H1 (cell line): ENCODE measurements at regions not wholly inside any gene's neighbourhood (a gene's known extent, or its start where the extent isn't known, plus 50 kb on each side); places are given as distances from the start of the nearest gene placed in this dataset.

Source experiments
- CTCF ChIA-PET: fragments of 300-600 bp; sonication (Branson Sonifier 250); formaldehyde crosslinking; loops from one replicate; lab custom pipeline; 2021; ENCODE audit not compliant: partially characterized antibody; lab: Charles Lee
- POLR2A ChIA-PET: fragments of 300-600 bp; sonication (Branson Sonifier 250); formaldehyde crosslinking; loops from one replicate; lab custom pipeline; 2021; ENCODE audit warnings: inconsistent platforms; ENCODE audit not compliant: partially characterized antibody; lab: Charles Lee
- DNase-seq, 2 experiments: peaks; one replicate each; pipeline versions ENCODE4 v3.0.0 to v3.0.0-alpha.2; 2010 to 2022; ENCODE audit warnings: low spot score in 2 of 2, low read depth in 1 of 2, mixed read lengths in 1 of 2
- FAIRE-seq: peaks from 2 replicates; lab custom pipeline; 2011; peaks lifted over from hg19 to GRCh38; lab: Jason Lieb, UNC
- H2AFZ ChIP-seq: 2 replicates; pipeline ENCODE4 v1.8.1; 2012; ENCODE audit warnings: low read length, inconsistent platforms
- H2AK5ac ChIP-seq: 2 replicates; pipeline ENCODE4 v1.6.1; 2013; ENCODE audit warnings: low read depth, low read length
- H2BK120ac ChIP-seq: replicated peaks from 2 replicates; pipeline ENCODE3; 2013; ENCODE audit warnings: low read depth, low read length, inconsistent platforms
- H2BK12ac ChIP-seq: 2 replicates; pipeline ENCODE4 v1.6.1; 2013; ENCODE audit warnings: low read depth, low read length
- H2BK15ac ChIP-seq: 2 replicates; pipeline ENCODE4 v1.6.1; 2013; ENCODE audit warnings: low read length
- H2BK20ac ChIP-seq: 2 replicates; pipeline ENCODE4 v1.6.1; 2013; ENCODE audit warnings: low read length
- H2BK5ac ChIP-seq: 2 replicates; pipeline ENCODE4 v1.6.1; 2013; ENCODE audit warnings: low read depth, low read length
- H3K14ac ChIP-seq: 2 replicates; pipeline ENCODE4 v1.6.1; 2013; ENCODE audit warnings: inconsistent platforms; ENCODE audit not compliant: insufficient read length
- H3K18ac ChIP-seq: 2 replicates; pipeline ENCODE4 v1.6.1; 2013; ENCODE audit warnings: low read length; ENCODE audit errors: extremely low read depth
- H3K23ac ChIP-seq: 2 replicates; pipeline ENCODE4 v1.6.1; 2013; ENCODE audit warnings: inconsistent platforms; ENCODE audit not compliant: insufficient read length
- H3K23me2 ChIP-seq: 2 replicates; pipeline ENCODE4 v1.6.1; 2013; ENCODE audit warnings: low read depth, low read length
- H3K27ac ChIP-seq: 2 replicates; pipeline ENCODE4 v1.6.1; 2011; ENCODE audit warnings: low read depth, low read length, inconsistent platforms
- H3K27me3 ChIP-seq, 4 experiments: replicated peaks in 1 of 4; 1 replicate in 1 of 4; 2 replicates in 3 of 4; pipeline versions ENCODE4 v1.6.1 to v1.8.1; 2011 to 2013; ENCODE audit warnings: low read length in 3 of 4, mild to moderate bottlenecking in 3 of 4, inconsistent platforms in 2 of 4, mixed read lengths in 2 of 4, moderate library complexity in 1 of 4; ENCODE audit not compliant: control insufficient read depth in 3 of 4, insufficient read depth in 3 of 4; ENCODE audit errors: extremely low read depth in 1 of 4
- H3K36me3 ChIP-seq, 4 experiments: 2 replicates each; pipeline versions ENCODE4 v1.6.1 to v1.8.1; 2011 to 2013; ENCODE audit warnings: mild to moderate bottlenecking in 4 of 4, low read length in 3 of 4, moderate library complexity in 2 of 4, control low read depth in 1 of 4, inconsistent platforms in 1 of 4; ENCODE audit not compliant: insufficient read depth in 4 of 4, control insufficient read depth in 2 of 4
- H3K4ac ChIP-seq: replicated peaks from 2 replicates; pipeline ENCODE3; 2013; ENCODE audit warnings: low read length, low read depth, mixed read lengths, inconsistent platforms; ENCODE audit not compliant: insufficient read length
- H3K4me1 ChIP-seq, 4 experiments: replicated peaks in 1 of 4; 1 replicate in 1 of 4; 2 replicates in 3 of 4; pipeline versions ENCODE4 v1.6.1 to v1.8.1; 2011 to 2013; ENCODE audit warnings: low read length in 3 of 4, inconsistent platforms in 2 of 4, mixed read lengths in 1 of 4; ENCODE audit not compliant: insufficient read depth in 4 of 4, control insufficient read depth in 3 of 4
- H3K4me2 ChIP-seq, 2 experiments: 2 replicates each; pipeline versions ENCODE4 v1.6.1 to v1.8.1; 2011 to 2013; ENCODE audit warnings: low read depth in 2 of 2, low read length in 2 of 2, control low read depth in 1 of 2, inconsistent platforms in 1 of 2, mild to moderate bottlenecking in 1 of 2; ENCODE audit not compliant: insufficient read depth in 1 of 2
- H3K4me3 ChIP-seq, 4 experiments: fragments of 200-600, 300-600 bp in 1 of 4; sonication (generic), shearing (Covaris generic), sonication (Bioruptor Twin) in 1 of 4; 2 replicates each; pipeline versions ENCODE4 v1.5.1 to v1.8.1; 2011 to 2016; ENCODE audit warnings: low read length in 4 of 4, low read depth in 3 of 4, control low read depth in 2 of 4, inconsistent platforms in 2 of 4, mild to moderate bottlenecking in 2 of 4, mixed read lengths in 1 of 4, moderate library complexity in 1 of 4; ENCODE audit not compliant: insufficient read depth in 2 of 4; ENCODE audit errors: extremely low read depth in 1 of 4
- H3K56ac ChIP-seq: replicated peaks from 2 replicates; pipeline ENCODE3; 2013; ENCODE audit warnings: low read depth, mild to moderate bottlenecking, mixed read lengths, low read length, inconsistent platforms; ENCODE audit not compliant: insufficient read length
- H3K79me1 ChIP-seq: 2 replicates; pipeline ENCODE4 v1.6.1; 2013; ENCODE audit warnings: low read depth, low read length, control low read depth
- H3K79me2 ChIP-seq, 2 experiments: 2 replicates each; pipeline versions ENCODE4 v1.6.1 to v1.8.1; 2012 to 2013; ENCODE audit warnings: low read length in 2 of 2, mild to moderate bottlenecking in 2 of 2, inconsistent platforms in 1 of 2; ENCODE audit not compliant: insufficient read depth in 2 of 2, control insufficient read depth in 1 of 2
- H3K9ac ChIP-seq, 4 experiments: replicated peaks in 1 of 4; 1 replicate in 1 of 4; 2 replicates in 3 of 4; pipeline versions ENCODE4 v1.6.1 to v1.8.1; 2011 to 2013; ENCODE audit warnings: low read depth in 3 of 4, low read length in 3 of 4, control low read depth in 2 of 4, mild to moderate bottlenecking in 2 of 4, moderate library complexity in 2 of 4, inconsistent platforms in 1 of 4; ENCODE audit errors: extremely low read depth in 1 of 4
- H3K9me3 ChIP-seq, 2 experiments: 2 replicates each; pipeline versions ENCODE4 v1.6.1 to v1.8.1; 2012 to 2013; ENCODE audit warnings: mild to moderate bottlenecking in 2 of 2, moderate library complexity in 2 of 2, control low read depth in 1 of 2, inconsistent platforms in 1 of 2, low read depth in 1 of 2, low read length in 1 of 2, mixed read lengths in 1 of 2; ENCODE audit not compliant: insufficient read depth in 2 of 2
- H4K20me1 ChIP-seq, 2 experiments: replicated peaks in 1 of 2; 2 replicates each; pipeline versions ENCODE3 to v1.8.1; 2011 to 2013; ENCODE audit warnings: inconsistent platforms in 2 of 2, low read length in 2 of 2, mild to moderate bottlenecking in 1 of 2; ENCODE audit not compliant: insufficient read depth in 2 of 2, control insufficient read depth in 1 of 2
- H4K5ac ChIP-seq: 2 replicates; pipeline ENCODE4 v1.6.1; 2013; ENCODE audit warnings: low read length, low read depth, mixed read lengths, inconsistent platforms; ENCODE audit not compliant: insufficient read length
- H4K8ac ChIP-seq: 2 replicates; pipeline ENCODE4 v1.8.0; 2013; ENCODE audit warnings: mild to moderate bottlenecking, moderate library complexity, low read length, inconsistent platforms; ENCODE audit not compliant: insufficient read depth; ENCODE audit errors: extremely low read depth
- H4K91ac ChIP-seq: replicated peaks from 2 replicates; pipeline ENCODE3; 2013; ENCODE audit warnings: low read length, mixed read lengths, inconsistent platforms; ENCODE audit not compliant: insufficient read length
- ASH2L ChIP-seq: fragments of 200-600, 300-600 bp; sonication (generic); IDR thresholded peaks from one replicate; pipeline ENCODE4 v1.7.1; 2017; ENCODE audit warnings: low read length
- CHD2 ChIP-seq: IDR thresholded peaks from 2 replicates; pipeline ENCODE4 v1.6.1; 2012; ENCODE audit warnings: low read length, improper control_type of control experiment
- EGR1 ChIP-seq: IDR thresholded peaks from 2 replicates; pipeline ENCODE4 v1.6.1; 2011; ENCODE audit warnings: low read depth, low read length, borderline replicate concordance
- GABPA ChIP-seq: IDR thresholded peaks from 2 replicates; pipeline ENCODE4 v1.6.1; 2011; ENCODE audit warnings: mild to moderate bottlenecking, low read length, moderate library complexity, borderline replicate concordance; ENCODE audit not compliant: insufficient read depth
- PHF8 ChIP-seq: fragments of 200-600 bp; sonication (generic); conservative IDR thresholded peaks from 2 replicates; pipeline ENCODE4 v1.7.1; 2012; ENCODE audit warnings: low read depth, mild to moderate bottlenecking, inconsistent platforms, low read length, moderate library complexity
- SIX5 ChIP-seq: IDR thresholded peaks from 2 replicates; pipeline ENCODE4 v1.6.1; 2011; ENCODE audit warnings: mild to moderate bottlenecking, low read depth, low read length
- SP2 ChIP-seq: IDR thresholded peaks from 2 replicates; pipeline ENCODE4 v1.6.1; 2012; ENCODE audit warnings: mild to moderate bottlenecking, low read length, inconsistent platforms
- TCF12 ChIP-seq: IDR thresholded peaks from 2 replicates; pipeline ENCODE4 v1.6.1; 2011; ENCODE audit warnings: low read depth, mild to moderate bottlenecking, low read length
- TF ChIP-seq, protein P1 (sequence below): IDR thresholded peaks from 2 replicates; pipeline ENCODE4 v1.6.1; 2011; ENCODE audit warnings: low read length, improper control_type of control experiment
- TF ChIP-seq, protein P2 (sequence below): IDR thresholded peaks from 2 replicates; pipeline ENCODE4 v1.6.1; 2012; ENCODE audit warnings: inconsistent platforms

DNA sequence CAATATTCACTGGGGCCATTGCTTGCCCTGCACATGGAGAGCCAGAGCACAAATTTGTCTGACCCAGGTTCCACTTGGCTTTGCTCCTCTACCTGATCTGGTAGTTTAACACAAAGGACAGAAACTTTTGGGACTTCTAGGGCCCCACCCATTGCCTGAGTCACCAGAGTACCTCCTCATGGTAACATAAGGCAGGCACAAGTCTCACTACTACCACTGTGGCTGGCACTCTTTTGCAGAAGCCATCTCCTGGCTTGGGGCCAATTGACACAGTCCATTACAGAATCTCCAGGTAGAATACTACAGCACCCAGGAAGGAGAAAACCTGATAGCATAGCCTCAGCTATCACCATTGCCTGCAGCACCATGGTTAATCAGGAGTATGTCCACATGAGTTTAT lies 52.6 kb upstream of the NAP1L2 start:
- Histone ChIP-seq H2AFZ (no peak overlapping the region), H3K4me1 (0 out of 7 replicates have a peak, but pooled peaks cover 0 to 2% (median 0%) of the 10 kb centered on the region in 4 experiments), H2AK5ac (no peak overlapping the region), H4K20me1 (no peaks in the 10 kb centered on the region), H3K9ac (no peak overlapping the region), H3K23me2 (no peaks in the 10 kb centered on the region), H3K27me3 (no peaks in the 10 kb centered on the region), H3K27ac (no peak overlapping the region), H2BK20ac (no peak overlapping the region), H2BK5ac (no peak overlapping the region), H4K91ac (no peak overlapping the region), H4K5ac (no peak overlapping the region), H3K23ac (no peak overlapping the region), H2BK12ac (no peak overlapping the region), H4K8ac (no peak overlapping the region), H3K14ac (no peak overlapping the region), H3K79me2 (no peaks in the 10 kb centered on the region), H3K9me3 (no peaks in the 10 kb centered on the region), H3K18ac (no peak overlapping the region), H3K4ac (no peak overlapping the region), H3K56ac (no peak overlapping the region), H2BK15ac (no peak overlapping the region), H3K36me3 (no peaks in the 10 kb centered on the region), H3K4me3 (no peak overlapping the region), H2BK120ac (no peak overlapping the region), H3K4me2 (no peak overlapping the region), H3K79me1 (no peaks in the 10 kb centered on the region)
- CTCF ChIA-PET = no interaction called here
- no peak for TF ChIP-seq EGR1
- no peak for TF ChIP-seq ASH2L
- TF ChIP-seq, protein P1, sequence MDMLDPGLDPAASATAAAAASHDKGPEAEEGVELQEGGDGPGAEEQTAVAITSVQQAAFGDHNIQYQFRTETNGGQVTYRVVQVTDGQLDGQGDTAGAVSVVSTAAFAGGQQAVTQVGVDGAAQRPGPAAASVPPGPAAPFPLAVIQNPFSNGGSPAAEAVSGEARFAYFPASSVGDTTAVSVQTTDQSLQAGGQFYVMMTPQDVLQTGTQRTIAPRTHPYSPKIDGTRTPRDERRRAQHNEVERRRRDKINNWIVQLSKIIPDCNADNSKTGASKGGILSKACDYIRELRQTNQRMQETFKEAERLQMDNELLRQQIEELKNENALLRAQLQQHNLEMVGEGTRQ = no peak
- TF ChIP-seq, protein P2, sequence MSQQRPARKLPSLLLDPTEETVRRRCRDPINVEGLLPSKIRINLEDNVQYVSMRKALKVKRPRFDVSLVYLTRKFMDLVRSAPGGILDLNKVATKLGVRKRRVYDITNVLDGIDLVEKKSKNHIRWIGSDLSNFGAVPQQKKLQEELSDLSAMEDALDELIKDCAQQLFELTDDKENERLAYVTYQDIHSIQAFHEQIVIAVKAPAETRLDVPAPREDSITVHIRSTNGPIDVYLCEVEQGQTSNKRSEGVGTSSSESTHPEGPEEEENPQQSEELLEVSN = no peak
- no peak for TF ChIP-seq SIX5
- no peak for TF ChIP-seq PHF8
- TF ChIP-seq GABPA = no peak
- TF ChIP-seq SP2 = no peak
- no peak for TF ChIP-seq CHD2
- TF ChIP-seq TCF12 = no peak
- POLR2A ChIA-PET = no interaction called here
- FAIRE-seq (no peak), DNase-seq (no peak)
